Endothelial cell of umbilical vein (primary cell): ENCODE measurements at regions not wholly inside any gene's neighbourhood (a gene's known extent, or its start where the extent isn't known, plus 50 kb on each side); places are given as distances from the start of the nearest gene placed in this dataset.
A peak's percentile ranks its signal among the peaks of the same experiment; 100 is the strongest.

ENCODE experiments used
- BruUV-seq: library from RNA; stranded (reverse); fragments of 400-500 nt; replicated peaks from 2 replicates; lab custom pipeline; 2021; lab: Mats Ljungman, UMichigan
- CTCF ChIA-PET: fragments of 300-600, 350-600 bp; sonication (Branson Sonifier 250); formaldehyde crosslinking; loops from one replicate; lab custom pipeline; 2021; ENCODE audit warnings: antibody characterized with exemption, inconsistent platforms; lab: Charles Lee
- POLR2A ChIA-PET: fragments of 300-600, 350-600 bp; sonication (Branson Sonifier 250); formaldehyde crosslinking; loops from one replicate; lab custom pipeline; 2021; ENCODE audit warnings: antibody characterized with exemption, inconsistent platforms; lab: Charles Lee
- DNase-seq: peaks from one replicate; pipeline ENCODE4 v3.0.0-alpha.2; 2011; ENCODE audit warnings: low read depth, low spot score
- FAIRE-seq: peaks from 2 replicates; lab custom pipeline; 2011; peaks lifted over from hg19 to GRCh38; lab: Jason Lieb, UNC
- H2AFZ ChIP-seq: 2 replicates; pipeline ENCODE4 v1.6.0; 2012; ENCODE audit warnings: low read depth, low read length, control low read depth, inconsistent platforms
- H3K27ac ChIP-seq: 2 replicates; pipeline ENCODE4 v1.5.1; 2011; ENCODE audit warnings: low read depth, mild to moderate bottlenecking, control low read depth, low read length, moderate library complexity; ENCODE audit not compliant: insufficient read depth
- H3K27me3 ChIP-seq, 2 experiments: 2 replicates each; pipeline versions ENCODE4 v1.6.0 to v1.6.1; 2011; ENCODE audit warnings: low read length in 2 of 2, mixed read lengths in 1 of 2; ENCODE audit not compliant: control insufficient read depth in 2 of 2, insufficient read depth in 2 of 2
- H3K36me3 ChIP-seq, 2 experiments: 2 replicates in 1 of 2; 3 replicates in 1 of 2; pipeline ENCODE4 v1.5.1; 2011; ENCODE audit warnings: low read length in 2 of 2, mild to moderate bottlenecking in 1 of 2, moderate library complexity in 1 of 2; ENCODE audit not compliant: control insufficient read depth in 2 of 2, insufficient read depth in 2 of 2; ENCODE audit errors: extremely low read depth in 1 of 2
- H3K4me1 ChIP-seq: 3 replicates; pipeline ENCODE4 v1.5.1; 2011; ENCODE audit warnings: mild to moderate bottlenecking, low read length; ENCODE audit not compliant: control insufficient read depth, insufficient read depth; ENCODE audit errors: extremely low read depth
- H3K4me2 ChIP-seq: 2 replicates; pipeline ENCODE4 v1.6.1; 2011; ENCODE audit warnings: low read length, control low read depth, mixed read lengths; ENCODE audit not compliant: insufficient read depth
- H3K4me3 ChIP-seq, 3 experiments: fragments of 200-600 bp in 1 of 3; sonication (generic), shearing (Covaris generic) in 1 of 3; replicated peaks in 1 of 3; 2 replicates each; pipeline ENCODE4 v1.5.1; 2011 to 2016; ENCODE audit warnings: control low read depth in 3 of 3, low read length in 3 of 3, mild to moderate bottlenecking in 2 of 3, inconsistent platforms in 1 of 3, low read depth in 1 of 3, moderate library complexity in 1 of 3; ENCODE audit not compliant: insufficient read depth in 1 of 3
- H3K79me2 ChIP-seq: 2 replicates; pipeline ENCODE4 v1.6.0; 2012; ENCODE audit warnings: low read length, inconsistent platforms; ENCODE audit not compliant: control insufficient read depth, insufficient read depth
- H3K9ac ChIP-seq: replicated peaks from 2 replicates; pipeline ENCODE3; 2011; ENCODE audit warnings: low read length, control low read depth; ENCODE audit not compliant: insufficient read depth; ENCODE audit errors: extremely low read depth
- H3K9me1 ChIP-seq: replicated peaks from 3 replicates; pipeline ENCODE4 v1.6.0; 2011; ENCODE audit warnings: mild to moderate bottlenecking, low read length; ENCODE audit not compliant: control insufficient read depth, insufficient read depth; ENCODE audit errors: extremely low read depth
- H3K9me3 ChIP-seq: replicated peaks from 2 replicates; pipeline ENCODE4 v1.5.1; 2012; ENCODE audit warnings: low read length, inconsistent platforms; ENCODE audit not compliant: control insufficient read depth, insufficient read depth
- H4K20me1 ChIP-seq: replicated peaks from 2 replicates; pipeline ENCODE3; 2011; ENCODE audit warnings: mild to moderate bottlenecking, low read length; ENCODE audit not compliant: control insufficient read depth, insufficient read depth; ENCODE audit errors: extremely low read depth
- EZH2 ChIP-seq: IDR thresholded peaks from 2 replicates; pipeline ENCODE4 v1.6.1; 2012; ENCODE audit warnings: borderline replicate concordance, low read depth, mild to moderate bottlenecking, moderate library complexity, low read length, inconsistent platforms; ENCODE audit not compliant: severe bottlenecking
- FOS ChIP-seq: IDR thresholded peaks from 2 replicates; pipeline ENCODE4 v1.6.1; 2011; ENCODE audit warnings: mild to moderate bottlenecking, low read length, moderate library complexity, borderline replicate concordance; ENCODE audit not compliant: insufficient read depth
- GATA2 ChIP-seq: IDR thresholded peaks from 2 replicates; pipeline ENCODE4 v1.7.0; 2011; ENCODE audit warnings: low read depth, mild to moderate bottlenecking, moderate library complexity, mixed read lengths, low read length; ENCODE audit not compliant: insufficient read length, insufficient read depth
- JUN ChIP-seq: IDR thresholded peaks from 2 replicates; pipeline ENCODE4 v1.6.1; 2011; ENCODE audit warnings: borderline replicate concordance, low read depth; ENCODE audit not compliant: insufficient read length, insufficient read depth
- MYC ChIP-seq: IDR thresholded peaks from one replicate; pipeline ENCODE4 v1.6.1; 2011; ENCODE audit warnings: mild to moderate bottlenecking, low read depth, low read length
- POLR2A ChIP-seq: IDR thresholded peaks from 2 replicates; pipeline ENCODE4 v1.6.1; 2012; ENCODE audit warnings: low read depth, mild to moderate bottlenecking, control low read depth, low read length
- dilution Hi-C: fragments of 300-500 bp; cut with MboI; formaldehyde crosslinking; loops from one replicate; pipeline ENCODE4 v1.15.0; 2019; ENCODE audit warnings: low sequenced_read_pairs; ENCODE audit not compliant: extremely low pct_ligation_motif_present
- intact Hi-C: fragments of 100-400 bp; cut with micrococcal nuclease; formaldehyde crosslinking; loops from one replicate; pipeline ENCODE4 v1.10.0; 2022
- TF ChIP-seq, protein P1 (sequence below): IDR thresholded peaks from 2 replicates; pipeline ENCODE4 v1.6.1; 2011; ENCODE audit not compliant: insufficient read depth, insufficient read length
- TF ChIP-seq, protein P2 (sequence below), 2 donors: IDR thresholded peaks; 1 replicate in 1 of 2; 2 replicates in 1 of 2; pipeline ENCODE4 v1.5.1; 2011; ENCODE audit warnings: low read length in 2 of 2, mild to moderate bottlenecking in 2 of 2, moderate library complexity in 2 of 2, control low read depth in 1 of 2, inconsistent platforms in 1 of 2, low read depth in 1 of 2; ENCODE audit not compliant: insufficient read depth in 1 of 2; ENCODE audit errors: extremely low read depth in 1 of 2

DNA sequence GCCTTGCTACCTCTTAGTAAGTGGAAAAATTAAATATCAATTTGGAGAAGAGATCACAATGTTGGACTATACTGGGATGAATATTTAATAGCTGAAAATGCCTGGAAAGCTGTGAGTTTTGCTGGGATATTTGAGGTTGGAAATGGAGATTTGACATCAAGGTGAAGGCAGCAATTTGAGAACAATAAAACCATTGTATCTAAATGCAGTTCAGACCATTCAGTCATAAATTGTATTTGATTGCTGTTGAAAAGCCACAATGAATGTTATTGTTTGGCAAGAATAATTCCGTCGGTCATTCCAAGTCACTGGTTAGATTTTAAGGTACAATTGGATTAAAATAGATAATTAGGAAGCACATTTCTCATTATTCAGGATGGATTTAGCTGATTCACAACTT, 325.6 kb downstream of the HRH4 start:
- Histone ChIP-seq H3K4me2 (no peak overlapping the region), H3K27me3 (no peaks in the 10 kb centered on the region), H3K27ac (no peak overlapping the region), H3K9me1 (no peaks in the 10 kb centered on the region), H3K4me3 (no peak overlapping the region), H4K20me1 (no peaks in the 10 kb centered on the region), H3K4me1 (peaks cover 10% of the 10 kb centered on the region), H3K79me2 (no peaks in the 10 kb centered on the region), H3K36me3 (no peaks in the 10 kb centered on the region), H3K9ac (no peak overlapping the region), H2AFZ (no peak overlapping the region), H3K9me3 (no peaks in the 10 kb centered on the region)
- BruUV-seq: no TSS peak
- ChIA-PET CTCF (interaction anchor here (1.0 to 1.5 kb wide), 2 partner anchors 46 to 59 kb away, joined by 3 read pairs; no protein-coding TSS in a partner anchor), POLR2A (no interaction called here)
- TF ChIP-seq JUN (no peak), MYC (no peak), FOS (no peak), POLR2A (no peak)
- TF ChIP-seq, protein P1, sequence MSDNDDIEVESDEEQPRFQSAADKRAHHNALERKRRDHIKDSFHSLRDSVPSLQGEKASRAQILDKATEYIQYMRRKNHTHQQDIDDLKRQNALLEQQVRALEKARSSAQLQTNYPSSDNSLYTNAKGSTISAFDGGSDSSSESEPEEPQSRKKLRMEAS: no peak
- FAIRE-seq (no peak), DNase-seq (peak; percentile 11)
- intact Hi-C loops (loop anchor here (10.0 kb wide), 1 partner anchor 61 kb away; no protein-coding TSS in a partner anchor), dilution Hi-C loops (no loop called here)

DNA sequence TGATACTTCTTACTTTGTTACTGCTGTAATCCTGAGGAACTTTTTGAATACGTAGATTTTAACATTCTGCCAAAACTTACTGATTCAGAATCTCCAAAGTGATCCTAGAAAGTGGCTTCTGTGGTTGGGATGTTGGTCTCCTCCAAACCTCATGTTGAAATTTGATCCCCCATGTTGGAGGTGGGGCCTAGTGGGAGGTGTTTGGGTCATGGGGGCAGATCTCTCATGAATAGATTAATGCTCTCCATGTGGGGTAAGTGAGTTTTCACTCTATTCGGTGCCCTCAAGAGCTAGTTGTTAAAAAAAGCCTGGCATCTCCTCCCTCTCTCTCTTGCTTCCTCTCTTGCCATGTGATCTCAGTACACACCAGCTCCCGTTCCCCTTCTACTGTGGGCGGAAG, 329.9 kb downstream of the HRH4 start:
- no peak overlapping the region for H3K4me3 ChIP-seq
- POLR2A ChIA-PET: no interaction called here

More for the DNA sequence above, 329.9 kb downstream of the HRH4 start:
- peaks cover 0 to 2% of the 10 kb centered on the region in 2 experiments for H3K27me3 ChIP-seq
- H3K4me2 ChIP-seq: no peak overlapping the region
- BruUV-seq: no TSS peak
- peaks cover 5% of the 10 kb centered on the region for H3K4me1 ChIP-seq
- DNase-seq: no peak
- FAIRE-seq: no peak
- H3K27ac ChIP-seq: no peak overlapping the region
- no peaks in the 10 kb centered on the region for H3K9me1 ChIP-seq
- TF ChIP-seq MYC: no peak
- no peak for TF ChIP-seq EZH2
- TF ChIP-seq GATA2: no peak
- TF ChIP-seq FOS: no peak
- TF ChIP-seq, protein P2, sequence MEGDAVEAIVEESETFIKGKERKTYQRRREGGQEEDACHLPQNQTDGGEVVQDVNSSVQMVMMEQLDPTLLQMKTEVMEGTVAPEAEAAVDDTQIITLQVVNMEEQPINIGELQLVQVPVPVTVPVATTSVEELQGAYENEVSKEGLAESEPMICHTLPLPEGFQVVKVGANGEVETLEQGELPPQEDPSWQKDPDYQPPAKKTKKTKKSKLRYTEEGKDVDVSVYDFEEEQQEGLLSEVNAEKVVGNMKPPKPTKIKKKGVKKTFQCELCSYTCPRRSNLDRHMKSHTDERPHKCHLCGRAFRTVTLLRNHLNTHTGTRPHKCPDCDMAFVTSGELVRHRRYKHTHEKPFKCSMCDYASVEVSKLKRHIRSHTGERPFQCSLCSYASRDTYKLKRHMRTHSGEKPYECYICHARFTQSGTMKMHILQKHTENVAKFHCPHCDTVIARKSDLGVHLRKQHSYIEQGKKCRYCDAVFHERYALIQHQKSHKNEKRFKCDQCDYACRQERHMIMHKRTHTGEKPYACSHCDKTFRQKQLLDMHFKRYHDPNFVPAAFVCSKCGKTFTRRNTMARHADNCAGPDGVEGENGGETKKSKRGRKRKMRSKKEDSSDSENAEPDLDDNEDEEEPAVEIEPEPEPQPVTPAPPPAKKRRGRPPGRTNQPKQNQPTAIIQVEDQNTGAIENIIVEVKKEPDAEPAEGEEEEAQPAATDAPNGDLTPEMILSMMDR (IDR thresholded peaks at IDR 0.05; ENCODE audit: extremely low read depth in 1 of 2, insufficient read depth in 1 of 2, low read depth in 1 of 2, low read length in 2 of 2): no peak
- TF ChIP-seq, protein P1: no peak
- dilution Hi-C loops (no loop called here), intact Hi-C loops (loop anchor here (10.0 kb wide), 1 partner anchor 194 kb away; no protein-coding TSS in a partner anchor)
- no peaks in the 10 kb centered on the region for H3K36me3 ChIP-seq
- no peaks in the 10 kb centered on the region for H3K79me2 ChIP-seq
- CTCF ChIA-PET: interaction anchor here (0.6 kb wide), 1 partner anchor 92 kb away, joined by 3 read pairs; no protein-coding TSS in a partner anchor
- H3K9ac ChIP-seq: no peak overlapping the region
- no peaks in the 10 kb centered on the region for H3K9me3 ChIP-seq
- no peak overlapping the region for H2AFZ ChIP-seq
- H4K20me1 ChIP-seq: no peaks in the 10 kb centered on the region
